ENCODE measurements at regions not wholly inside any gene's neighbourhood (a gene's known extent, or its start where the extent isn't known, plus 50 kb on each side); places are given as distances from the start of the nearest gene placed in this dataset.
"Not testable (repeated sequence)": the region's sequence is repeated elsewhere in the genome, so short reads cannot be mapped to it uniquely, and the experiment has no call there.

- Mint-ChIP-seq H3K27ac (ENCODE audit: low read depth, unreplicated experiment) (no peak overlapping the region), H3K4me1 (ENCODE audit: insufficient read depth, unreplicated experiment) (no peaks in the 10 kb centered on the region), H3K4me3 (ENCODE audit: unreplicated experiment) (no peak overlapping the region), H3K27me3 (ENCODE audit: insufficient read depth, unreplicated experiment) (no peaks in the 10 kb centered on the region), H3K9me3 (ENCODE audit: unreplicated experiment) (peaks cover 9% of the 10 kb centered on the region), H3K36me3 (ENCODE audit: insufficient read depth, unreplicated experiment) (no peaks in the 10 kb centered on the region)
- intact Hi-C loops (cut with micrococcal nuclease), result no loop called here
- POLR2A ChIA-PET, result no interaction called here
- CTCF ChIA-PET, result no interaction called here
- no peak for TF ChIP-seq CTCF (IDR thresholded peaks at IDR 0.05; ENCODE audit: unreplicated experiment)
- no peak for DNase-seq (ENCODE audit: unreplicated experiment)
- no TSS peak for BruUV-seq (replicated peaks)
Measured at GRCh38 chr12:46590991-46591703, 218.6 kb upstream of the SLC38A2 start.

DNA sequence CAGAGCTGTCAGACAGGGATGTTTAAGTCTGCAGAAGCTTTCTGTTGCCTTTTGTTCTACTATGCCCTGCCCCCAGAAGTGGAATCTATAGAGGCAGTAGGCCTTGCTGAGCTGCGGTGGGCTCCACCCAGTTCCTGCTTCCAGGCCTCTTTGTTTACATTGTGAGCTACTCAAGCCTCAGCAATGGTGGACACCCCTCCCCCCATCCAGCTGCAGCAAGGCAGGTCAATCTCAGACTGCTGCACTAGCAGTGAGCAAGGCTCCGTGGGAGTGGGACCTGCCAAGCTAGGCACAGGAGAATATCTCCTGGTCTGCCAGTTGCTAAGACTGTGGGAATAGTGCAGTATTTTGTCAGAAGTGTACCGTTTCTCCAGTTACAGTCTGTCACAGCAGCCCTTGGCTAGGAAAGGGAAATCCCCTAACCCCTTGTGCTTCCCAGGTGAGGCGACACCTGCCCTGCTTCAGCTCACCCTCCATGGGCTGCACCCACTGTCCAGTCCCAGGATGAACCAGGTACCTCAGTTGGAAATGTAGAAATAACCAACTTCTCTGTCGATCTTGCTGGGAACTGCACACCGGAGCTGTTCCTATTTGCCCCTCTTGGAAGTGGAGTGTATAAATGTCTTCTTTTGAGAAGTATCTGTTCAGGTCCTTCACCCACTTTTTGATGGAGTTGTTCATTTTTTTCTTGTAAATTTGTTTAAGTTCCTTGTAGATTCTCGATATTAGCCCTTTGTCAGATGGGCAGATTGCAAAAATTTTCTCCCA lies 213.5 kb upstream of the SLC38A2 start:
- Mint-ChIP-seq H3K4me3 (ENCODE audit: unreplicated experiment) (no peak overlapping the region), H3K4me1 (ENCODE audit: insufficient read depth, unreplicated experiment) (no peaks in the 10 kb centered on the region), H3K36me3 (ENCODE audit: insufficient read depth, unreplicated experiment) (no peaks in the 10 kb centered on the region), H3K27me3 (ENCODE audit: insufficient read depth, unreplicated experiment) (no peaks in the 10 kb centered on the region), H3K9me3 (ENCODE audit: unreplicated experiment) (peaks cover 33% of the 10 kb centered on the region), H3K27ac (ENCODE audit: low read depth, unreplicated experiment) (no peak overlapping the region)
- CTCF ChIA-PET, result interaction anchor here (0.5 to 0.6 kb wide), 3 partner anchors 14 to 1065 kb away, joined by 3 read pairs; no protein-coding TSS in a partner anchor
- POLR2A ChIA-PET, result interaction anchor here (1.0 kb wide), 1 partner anchor 9 kb away, joined by 3 read pairs; no protein-coding TSS in a partner anchor
- no peak for TF ChIP-seq CTCF (IDR thresholded peaks at IDR 0.05; ENCODE audit: unreplicated experiment)
- intact Hi-C loops (cut with micrococcal nuclease), result no loop called here
- DNase-seq (ENCODE audit: unreplicated experiment), result peak; percentile 49
- no TSS peak for BruUV-seq (replicated peaks)

DNA sequence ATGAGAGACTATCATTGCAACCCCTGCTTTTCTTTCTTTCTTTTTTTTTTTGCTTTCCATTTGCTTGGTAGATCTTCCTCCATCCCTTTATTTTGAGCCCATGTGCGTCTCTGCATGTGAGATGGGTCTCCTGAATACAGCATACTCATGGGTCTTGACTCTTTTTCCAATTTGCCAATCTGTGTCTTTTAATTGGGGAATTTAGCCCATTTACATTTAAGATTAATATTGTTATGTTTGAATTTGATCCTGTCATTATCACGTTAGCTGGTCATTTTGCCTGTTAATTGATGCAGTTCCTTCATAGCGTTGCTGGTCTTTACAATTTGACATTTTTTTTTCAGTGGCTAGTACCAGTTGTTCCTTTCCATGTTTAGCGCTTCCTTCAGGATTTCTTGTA lies 211.5 kb upstream of the SLC38A2 start:
- intact Hi-C loops (cut with micrococcal nuclease); H3K4me3 Mint-ChIP-seq (ENCODE audit: unreplicated experiment); H3K36me3 Mint-ChIP-seq (ENCODE audit: insufficient read depth, unreplicated experiment); H3K27ac Mint-ChIP-seq (ENCODE audit: low read depth, unreplicated experiment); H3K4me1 Mint-ChIP-seq (ENCODE audit: insufficient read depth, unreplicated experiment); POLR2A ChIA-PET; H3K27me3 Mint-ChIP-seq (ENCODE audit: insufficient read depth, unreplicated experiment); DNase-seq (ENCODE audit: unreplicated experiment); BruUV-seq (replicated peaks): not testable (repeated sequence)
- CTCF ChIA-PET, result interaction anchor here (0.6 to 1.7 kb wide), 3 partner anchors 10 to 600 kb away, joined by 3 to 5 read pairs (median 3); no protein-coding TSS in a partner anchor
- H3K9me3 Mint-ChIP-seq (ENCODE audit: unreplicated experiment), result peaks cover 33% of the 10 kb centered on the region

DNA sequence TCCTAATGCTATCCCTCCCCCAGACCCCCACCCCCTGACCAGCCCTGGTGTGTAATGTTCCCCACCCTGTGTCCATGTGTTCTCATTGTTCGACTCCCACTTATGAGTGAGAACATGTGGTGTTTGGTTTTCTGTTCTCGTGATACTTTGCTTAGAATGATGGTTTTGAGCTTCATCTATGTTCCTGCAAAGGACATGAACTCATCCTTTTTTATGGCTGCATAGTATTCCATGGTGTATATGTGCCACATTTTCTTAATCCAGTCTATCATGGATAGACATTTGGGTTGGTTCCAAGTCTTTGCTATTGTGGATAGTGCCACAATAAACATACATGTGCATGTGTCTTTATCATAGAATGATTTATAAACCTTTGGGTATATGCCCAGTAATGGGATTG lies 209.4 kb upstream of the SLC38A2 start:
- H3K9me3 Mint-ChIP-seq (ENCODE audit: unreplicated experiment), result peaks cover 24% of the 10 kb centered on the region
- intact Hi-C loops (cut with micrococcal nuclease); H3K27ac Mint-ChIP-seq (ENCODE audit: low read depth, unreplicated experiment); DNase-seq (ENCODE audit: unreplicated experiment); H3K36me3 Mint-ChIP-seq (ENCODE audit: insufficient read depth, unreplicated experiment); H3K4me3 Mint-ChIP-seq (ENCODE audit: unreplicated experiment); CTCF ChIA-PET; BruUV-seq (replicated peaks); H3K27me3 Mint-ChIP-seq (ENCODE audit: insufficient read depth, unreplicated experiment); POLR2A ChIA-PET: not testable (repeated sequence)
- H3K4me1 Mint-ChIP-seq (ENCODE audit: insufficient read depth, unreplicated experiment), result peaks cover 13% of the 10 kb centered on the region

DNA sequence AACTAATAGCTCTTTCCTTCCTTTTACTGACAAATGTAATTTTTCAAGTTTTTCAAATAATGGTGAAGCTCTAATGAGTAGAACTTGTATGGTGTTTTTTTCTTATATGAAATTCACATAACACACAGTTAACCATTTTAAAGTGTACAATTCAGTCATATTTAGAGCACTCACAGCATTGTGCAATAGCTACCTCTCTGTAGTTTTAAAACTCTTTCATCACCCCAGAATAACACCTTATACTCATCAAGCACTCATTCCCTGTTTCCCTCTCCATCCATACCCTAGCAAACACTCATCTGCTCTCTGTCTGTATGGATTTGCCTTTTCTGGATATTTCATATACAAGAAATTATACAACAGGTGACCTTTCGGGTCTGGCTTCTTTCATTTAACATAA lies 207.9 kb upstream of the SLC38A2 start:
- TF ChIP-seq CTCF (IDR thresholded peaks at IDR 0.05; ENCODE audit: unreplicated experiment), result no peak
- CTCF ChIA-PET, result interaction anchor here (1.1 to 1.2 kb wide), 2 partner anchors 353 to 455 kb away, joined by 3 read pairs; no protein-coding TSS in a partner anchor
- no peak overlapping the region for H3K4me3 Mint-ChIP-seq (ENCODE audit: unreplicated experiment)

More for the DNA sequence above, 207.9 kb upstream of the SLC38A2 start:
- no peak overlapping the region for H3K27ac Mint-ChIP-seq (ENCODE audit: low read depth, unreplicated experiment)
- POLR2A ChIA-PET, result interaction anchor here (0.7 to 1.8 kb wide), 4 partner anchors 13 to 24 kb away, joined by 3 to 8 read pairs (median 5); no protein-coding TSS in a partner anchor
- H3K9me3 Mint-ChIP-seq (ENCODE audit: unreplicated experiment), result peaks cover 24% of the 10 kb centered on the region
- no peaks in the 10 kb centered on the region for H3K36me3 Mint-ChIP-seq (ENCODE audit: insufficient read depth, unreplicated experiment)
- DNase-seq (ENCODE audit: unreplicated experiment), result peak; percentile 4
- intact Hi-C loops (cut with micrococcal nuclease), result no loop called here
- no TSS peak for BruUV-seq (replicated peaks)
- H3K27me3 Mint-ChIP-seq (ENCODE audit: insufficient read depth, unreplicated experiment), result no peaks in the 10 kb centered on the region
- H3K4me1 Mint-ChIP-seq (ENCODE audit: insufficient read depth, unreplicated experiment), result peaks cover 13% of the 10 kb centered on the region
